H9 (cell line): ENCODE measurements at regions not wholly inside any gene's neighbourhood (a gene's known extent, or its start where the extent isn't known, plus 50 kb on each side); places are given as distances from the start of the nearest gene placed in this dataset.

ENCODE experiments used
- DNase-seq: peaks from one replicate; pipeline ENCODE4 v3.0.0-alpha.2; 2017
- H2AFZ ChIP-seq: one replicate; pipeline ENCODE4 v1.6.1; 2013; ENCODE audit warnings: mild to moderate bottlenecking, low read length, control low read depth, moderate library complexity
- H2AK5ac ChIP-seq: 2 replicates; pipeline ENCODE4 v1.6.1; 2013; ENCODE audit warnings: low read length, control low read depth, mixed read lengths; ENCODE audit not compliant: insufficient read length
- H2BK120ac ChIP-seq: one replicate; pipeline ENCODE4 v1.6.1; 2013; ENCODE audit warnings: low read depth, mild to moderate bottlenecking, low read length, control low read depth, inconsistent platforms; ENCODE audit not compliant: poor library complexity, severe bottlenecking
- H2BK12ac ChIP-seq: 2 replicates; pipeline ENCODE4 v1.6.1; 2013; ENCODE audit warnings: low read length, control low read depth, mixed read lengths, low read depth; ENCODE audit not compliant: insufficient read length
- H2BK15ac ChIP-seq: 2 replicates; pipeline ENCODE4 v1.6.1; 2013; ENCODE audit warnings: low read depth, low read length, control low read depth
- H2BK20ac ChIP-seq: one replicate; pipeline ENCODE4 v1.6.1; 2013; ENCODE audit warnings: low read depth, mild to moderate bottlenecking, low read length, control low read depth, inconsistent platforms; ENCODE audit not compliant: poor library complexity, severe bottlenecking
- H2BK5ac ChIP-seq: 2 replicates; pipeline ENCODE4 v1.6.1; 2013; ENCODE audit warnings: low read length, control low read depth, mixed read lengths; ENCODE audit not compliant: insufficient read length
- H3K14ac ChIP-seq: 2 replicates; pipeline ENCODE4 v1.6.1; 2013; ENCODE audit warnings: low read length, control low read depth; ENCODE audit not compliant: insufficient read depth
- H3K18ac ChIP-seq: 2 replicates; pipeline ENCODE4 v1.6.1; 2013; ENCODE audit warnings: low read depth, mild to moderate bottlenecking, mixed read lengths, low read length, control low read depth; ENCODE audit not compliant: insufficient read length
- H3K23ac ChIP-seq: 2 replicates; pipeline ENCODE4 v1.6.1; 2013; ENCODE audit warnings: low read length, control low read depth, mixed read lengths, low read depth; ENCODE audit not compliant: insufficient read length
- H3K23me2 ChIP-seq: 2 replicates; pipeline ENCODE4 v1.6.1; 2013; ENCODE audit warnings: low read depth, mild to moderate bottlenecking, mixed read lengths, low read length, control low read depth; ENCODE audit not compliant: insufficient read length, poor library complexity, severe bottlenecking
- H3K27ac ChIP-seq: 2 replicates; pipeline ENCODE4 v1.5.1; 2013; ENCODE audit warnings: low read length, control low read depth, mixed read lengths, low read depth; ENCODE audit not compliant: insufficient read length
- H3K27me3 ChIP-seq: 2 replicates; pipeline ENCODE4 v1.6.1; 2013; ENCODE audit warnings: low read length, control low read depth, inconsistent platforms; ENCODE audit not compliant: insufficient read depth
- H3K4ac ChIP-seq: 2 replicates; pipeline ENCODE4 v1.6.1; 2013; ENCODE audit warnings: low read depth, mild to moderate bottlenecking, control low read depth, inconsistent platforms, low read length, moderate library complexity
- H3K4me1 ChIP-seq: 2 replicates; pipeline ENCODE4 v1.6.1; 2013; ENCODE audit warnings: low read length, control low read depth, inconsistent platforms; ENCODE audit not compliant: insufficient read depth
- H3K4me2 ChIP-seq: 2 replicates; pipeline ENCODE4 v1.6.1; 2013; ENCODE audit warnings: low read length, control low read depth, mixed read lengths; ENCODE audit not compliant: insufficient read length, insufficient read depth
- H3K56ac ChIP-seq: 2 replicates; pipeline ENCODE4 v1.6.1; 2013; ENCODE audit warnings: low read depth, mild to moderate bottlenecking, mixed read lengths, low read length, control low read depth; ENCODE audit not compliant: insufficient read length
- H3K79me1 ChIP-seq: 2 replicates; pipeline ENCODE4 v1.6.1; 2013; ENCODE audit warnings: low read depth, mild to moderate bottlenecking, moderate library complexity, low read length, control low read depth, inconsistent platforms; ENCODE audit not compliant: insufficient read depth, poor library complexity, severe bottlenecking
- H3K79me2 ChIP-seq: 2 replicates; pipeline ENCODE4 v1.6.1; 2013; ENCODE audit warnings: low read length, control low read depth, inconsistent platforms; ENCODE audit not compliant: insufficient read depth
- H3K9ac ChIP-seq: 2 replicates; pipeline ENCODE4 v1.6.1; 2013; ENCODE audit warnings: low read length, control low read depth, mixed read lengths; ENCODE audit not compliant: insufficient read length; ENCODE audit errors: extremely low read depth
- H3K9me3 ChIP-seq: one replicate; pipeline ENCODE4 v1.6.1; 2013; ENCODE audit warnings: low read depth, low read length, inconsistent platforms; ENCODE audit not compliant: control insufficient read depth
- H3T11ph ChIP-seq: one replicate; pipeline ENCODE4 v1.6.1; 2013; ENCODE audit warnings: mild to moderate bottlenecking, low read length, control low read depth, inconsistent platforms
- H4K20me1 ChIP-seq: one replicate; pipeline ENCODE4 v1.6.1; 2013; ENCODE audit not compliant: control insufficient read depth, insufficient read length, insufficient read depth
- H4K5ac ChIP-seq: 2 replicates; pipeline ENCODE4 v1.6.1; 2013; ENCODE audit warnings: low read depth, mild to moderate bottlenecking, mixed read lengths, low read length, control low read depth; ENCODE audit not compliant: insufficient read length
- H4K8ac ChIP-seq: replicated peaks from 2 replicates; pipeline ENCODE4 v1.6.1; 2013; ENCODE audit warnings: low read length, control low read depth, mixed read lengths, low read depth; ENCODE audit not compliant: insufficient read length
- H4K91ac ChIP-seq: 2 replicates; pipeline ENCODE4 v1.6.1; 2013; ENCODE audit warnings: low read depth, mild to moderate bottlenecking, moderate library complexity, mixed read lengths, low read length, control low read depth; ENCODE audit not compliant: insufficient read length
- H3K27ac Mint-ChIP-seq, 3 experiments: 2 replicates in 2 of 3; 3 replicates in 1 of 3; pipeline ENCODE4 v1.8.0; 2020 to 2021; ENCODE audit warnings: mixed read lengths in 3 of 3, mild to moderate bottlenecking in 1 of 3, moderate library complexity in 1 of 3
- H3K27me3 Mint-ChIP-seq: 2 replicates; pipeline ENCODE4 v1.8.0; 2021; ENCODE audit warnings: low read depth, mild to moderate bottlenecking, moderate library complexity, mixed read lengths
- H3K36me3 Mint-ChIP-seq, 3 experiments: 2 replicates in 2 of 3; 3 replicates in 1 of 3; pipeline ENCODE4 v1.8.0; 2020 to 2021; ENCODE audit warnings: low read depth in 3 of 3, mixed read lengths in 3 of 3; ENCODE audit not compliant: insufficient read depth in 1 of 3
- H3K4me1 Mint-ChIP-seq, 2 experiments: 2 replicates each; pipeline ENCODE4 v1.8.0; 2020; ENCODE audit warnings: mixed read lengths in 2 of 2
- H3K4me3 Mint-ChIP-seq, 2 experiments: 2 replicates in 1 of 2; 3 replicates in 1 of 2; pipeline ENCODE4 v1.8.0; 2020 to 2021; ENCODE audit warnings: mild to moderate bottlenecking in 2 of 2, mixed read lengths in 2 of 2, moderate library complexity in 1 of 2
- H3K9me3 Mint-ChIP-seq, 2 experiments: 2 replicates in 1 of 2; 3 replicates in 1 of 2; pipeline ENCODE4 v1.8.0; 2020; ENCODE audit warnings: mild to moderate bottlenecking in 2 of 2, mixed read lengths in 2 of 2, moderate library complexity in 1 of 2
- WGBS: extraction: QIAGEN DNeasy Blood & Tissue Kit; methylation state at CpG from one replicate; pipeline ENCODE4 v1.1.7; 2013; ENCODE audit warnings: missing lambda C conversion rate, low lambda C conversion rate, mixed read lengths; ENCODE audit not compliant: insufficient read length; ENCODE audit errors: extremely low coverage; 5-methylcytosine and 5-hydroxymethylcytosine counted together
- TF ChIP-seq, protein P1 (sequence below): fragments of 200-600 bp; sonication (generic); conservative IDR thresholded peaks from 3 replicates; pipeline ENCODE4 v1.8.0; 2021; ENCODE audit warnings: antibody characterized with exemption, mild to moderate bottlenecking

DNA sequence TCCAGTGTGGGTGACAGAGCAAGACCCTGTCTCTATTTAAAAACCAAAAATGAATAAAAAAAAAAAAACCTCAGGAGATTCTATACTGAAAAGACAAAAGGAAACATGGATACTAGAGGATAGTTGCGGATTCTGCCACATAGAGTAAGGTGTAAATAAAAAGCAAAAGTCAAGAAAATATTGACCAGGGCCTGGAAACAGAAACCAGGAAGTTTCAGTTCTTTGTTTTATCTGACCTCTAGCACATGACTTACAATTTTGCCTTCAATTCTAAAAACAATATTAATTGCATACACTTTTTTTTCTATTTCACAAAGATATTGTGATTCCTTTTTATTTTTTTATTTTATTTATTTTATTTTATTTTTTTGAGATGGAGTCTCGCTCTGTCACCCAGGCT, 96.2 kb upstream of the NMUR2 start:
- no CpG with 5 or more reads among the region's 2 CpGs for WGBS
- Histone ChIP-seq H3K9me3 (no peaks in the 10 kb centered on the region), H3K14ac (no peak overlapping the region), H3K27me3 (no peaks in the 10 kb centered on the region), H3K18ac (no peak overlapping the region), H3K79me2 (no peaks in the 10 kb centered on the region), H2AFZ (no peak overlapping the region), H4K91ac (no peak overlapping the region), H2BK5ac (no peak overlapping the region), H3K4me2 (no peak overlapping the region), H3K56ac (no peak overlapping the region), H2BK15ac (no peak overlapping the region), H3K4ac (no peak overlapping the region), H2BK20ac (no peak overlapping the region), H3K9ac (no peak overlapping the region), H4K5ac (no peak overlapping the region), H4K8ac (no peak overlapping the region), H3K79me1 (no peaks in the 10 kb centered on the region), H3K23me2 (no peaks in the 10 kb centered on the region), H3T11ph (no peak overlapping the region), H2BK120ac (no peak overlapping the region), H2AK5ac (no peak overlapping the region), H3K23ac (no peak overlapping the region), H4K20me1 (no peaks in the 10 kb centered on the region), H3K4me1 (no peaks in the 10 kb centered on the region; the same call in 1 of the 2 replicates), H2BK12ac (no peak overlapping the region), H3K27ac (no peak overlapping the region)
- no peak overlapping the region for H3K27ac Mint-ChIP-seq
- TF ChIP-seq, protein P1, sequence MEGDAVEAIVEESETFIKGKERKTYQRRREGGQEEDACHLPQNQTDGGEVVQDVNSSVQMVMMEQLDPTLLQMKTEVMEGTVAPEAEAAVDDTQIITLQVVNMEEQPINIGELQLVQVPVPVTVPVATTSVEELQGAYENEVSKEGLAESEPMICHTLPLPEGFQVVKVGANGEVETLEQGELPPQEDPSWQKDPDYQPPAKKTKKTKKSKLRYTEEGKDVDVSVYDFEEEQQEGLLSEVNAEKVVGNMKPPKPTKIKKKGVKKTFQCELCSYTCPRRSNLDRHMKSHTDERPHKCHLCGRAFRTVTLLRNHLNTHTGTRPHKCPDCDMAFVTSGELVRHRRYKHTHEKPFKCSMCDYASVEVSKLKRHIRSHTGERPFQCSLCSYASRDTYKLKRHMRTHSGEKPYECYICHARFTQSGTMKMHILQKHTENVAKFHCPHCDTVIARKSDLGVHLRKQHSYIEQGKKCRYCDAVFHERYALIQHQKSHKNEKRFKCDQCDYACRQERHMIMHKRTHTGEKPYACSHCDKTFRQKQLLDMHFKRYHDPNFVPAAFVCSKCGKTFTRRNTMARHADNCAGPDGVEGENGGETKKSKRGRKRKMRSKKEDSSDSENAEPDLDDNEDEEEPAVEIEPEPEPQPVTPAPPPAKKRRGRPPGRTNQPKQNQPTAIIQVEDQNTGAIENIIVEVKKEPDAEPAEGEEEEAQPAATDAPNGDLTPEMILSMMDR = no peak
- H3K36me3 Mint-ChIP-seq = peaks cover 0 to 4% (median 0%) of the 10 kb centered on the region in 3 experiments; a peak in 2 of 7 replicates
- peaks cover 4% of the 10 kb centered on the region; the same call in 1 of the 2 replicates for H3K27me3 Mint-ChIP-seq
- no peak overlapping the region for H3K4me3 Mint-ChIP-seq
- H3K9me3 Mint-ChIP-seq = peaks cover under 1 to 5% of the 10 kb centered on the region in 2 experiments; a peak in 2 of 5 replicates
- H3K4me1 Mint-ChIP-seq = peaks cover 2 to 8% of the 10 kb centered on the region in 2 experiments; a peak in 2 of 4 replicates
- DNase-seq = no peak
